OCI-LY1 (cell line): ENCODE measurements at regions not wholly inside any gene's neighbourhood (a gene's known extent, or its start where the extent isn't known, plus 50 kb on each side); places are given as distances from the start of the nearest gene placed in this dataset.

Source experiments
- H2AFZ ChIP-seq: fragments of 200-600 bp; sonication (generic), shearing (Covaris generic); 2 replicates; pipeline ENCODE4 v1.6.0; 2014; ENCODE audit warnings: antibody characterized with exemption, mild to moderate bottlenecking, low read length
- H3F3A ChIP-seq: fragments of 200-600 bp; sonication (generic), shearing (Covaris generic); 2 replicates; pipeline ENCODE4 v1.6.0; 2014; ENCODE audit warnings: mild to moderate bottlenecking, antibody characterized with exemption, low read length, moderate library complexity; ENCODE audit not compliant: insufficient read depth
- H3K27ac ChIP-seq: fragments of 200-600 bp; sonication (generic); 2 replicates; pipeline ENCODE4 v1.5.1; 2014; ENCODE audit warnings: low read length, mixed run types, mild to moderate bottlenecking, low read depth; ENCODE audit not compliant: poor library complexity, severe bottlenecking
- H3K27me3 ChIP-seq: fragments of 200-600 bp; sonication (generic); 2 replicates; pipeline ENCODE4 v1.6.0; 2014; ENCODE audit warnings: antibody characterized with exemption, mild to moderate bottlenecking, low read length, moderate library complexity; ENCODE audit not compliant: insufficient read depth
- H3K36me3 ChIP-seq: fragments of 200-600 bp; sonication (generic); 2 replicates; pipeline ENCODE4 v1.6.1; 2014; ENCODE audit warnings: mild to moderate bottlenecking, antibody characterized with exemption, low read length, moderate library complexity, mixed read lengths; ENCODE audit not compliant: insufficient read depth
- H3K4me1 ChIP-seq: fragments of 200-600 bp; sonication (generic); 2 replicates; pipeline ENCODE4 v1.5.1; 2014; ENCODE audit warnings: mild to moderate bottlenecking, low read length, moderate library complexity; ENCODE audit not compliant: insufficient read depth, severe bottlenecking
- H3K4me2 ChIP-seq: fragments of 200-600 bp; sonication (generic), shearing (Covaris generic); 2 replicates; pipeline ENCODE4 v1.6.1; 2014; ENCODE audit warnings: low read length
- H3K4me3 ChIP-seq: fragments of 200-600 bp; sonication (generic); 2 replicates; pipeline ENCODE4 v1.5.1; 2014; ENCODE audit warnings: low read length, low read depth, mild to moderate bottlenecking, mixed read lengths; ENCODE audit not compliant: poor library complexity, severe bottlenecking
- H3K79me2 ChIP-seq: fragments of 200-600 bp; shearing (Covaris generic); 2 replicates; pipeline ENCODE4 v1.6.1; 2016; ENCODE audit warnings: mixed run types, low read length, mixed read lengths; ENCODE audit not compliant: insufficient read depth
- H3K9ac ChIP-seq: fragments of 200-600 bp; sonication (generic), shearing (Covaris generic); 2 replicates; pipeline ENCODE4 v1.6.1; 2014; ENCODE audit warnings: mild to moderate bottlenecking, low read length, mixed read lengths
- H3K9me2 ChIP-seq: fragments of 200-600 bp; sonication (generic), shearing (Covaris generic); 2 replicates; pipeline ENCODE4 v1.6.1; 2014; ENCODE audit warnings: low read depth, mild to moderate bottlenecking, low read length, mixed read lengths
- H3K9me3 ChIP-seq: fragments of 200-600 bp; shearing (Covaris generic); 2 replicates; pipeline ENCODE4 v1.6.1; 2014; ENCODE audit warnings: low read length, mixed read lengths
- H4K20me1 ChIP-seq: fragments of 200-600 bp; sonication (generic), shearing (Covaris generic); 2 replicates; pipeline ENCODE4 v1.6.0; 2016; ENCODE audit warnings: mild to moderate bottlenecking, low read length; ENCODE audit not compliant: insufficient read depth
- CTCF ChIP-seq: fragments of 200-600 bp; sonication (generic), shearing (Covaris generic); IDR thresholded peaks from 2 replicates; pipeline ENCODE4 v1.5.1; 2017; ENCODE audit warnings: mild to moderate bottlenecking, antibody characterized with exemption, low read length, moderate library complexity, mixed read lengths
- EZH2 ChIP-seq: fragments of 200-600 bp; sonication (generic), shearing (Covaris generic); IDR thresholded peaks from 2 replicates; pipeline ENCODE4 v1.8.0; 2017; ENCODE audit warnings: borderline replicate concordance, mixed run types, mild to moderate bottlenecking, antibody characterized with exemption, low read length, moderate library complexity, mixed read lengths

DNA sequence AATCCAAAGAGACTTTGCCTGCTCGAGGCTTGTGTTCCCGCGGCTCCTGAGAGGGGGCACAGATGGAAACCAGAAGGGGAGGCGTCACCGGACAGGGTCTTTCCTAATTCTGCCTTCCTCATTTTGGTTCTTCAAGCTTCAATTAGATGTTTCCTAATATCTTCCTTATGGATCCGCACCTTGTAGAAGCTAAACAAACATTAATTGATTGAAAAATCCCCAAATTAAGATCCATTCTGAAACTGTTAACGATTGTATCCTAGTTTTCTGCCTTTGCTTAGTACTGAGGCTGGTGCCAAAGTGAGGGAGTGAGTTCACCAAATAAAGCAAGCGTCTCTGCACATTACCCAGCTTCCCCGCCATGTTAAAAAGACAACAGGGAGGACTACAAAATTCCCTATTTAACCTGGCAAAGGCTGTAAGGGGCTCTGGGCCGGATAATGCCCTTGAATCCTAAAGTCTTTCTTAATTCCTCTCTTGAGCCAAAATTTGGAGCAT lies 123.2 kb downstream of the GPX5 start:
- Histone ChIP-seq H3F3A (no peaks in the 10 kb centered on the region), H3K79me2 (no peaks in the 10 kb centered on the region), H3K4me1 (peaks cover 10% of the 10 kb centered on the region), H3K27ac (no peak overlapping the region), H3K9ac (peak overlapping the region; percentile 64), H3K27me3 (no peaks in the 10 kb centered on the region), H3K4me2 (peak overlapping the region; percentile 83), H2AFZ (peak overlapping the region; percentile 96; the same call in 1 of the 2 replicates), H3K9me2 (no peaks in the 10 kb centered on the region), H4K20me1 (no peaks in the 10 kb centered on the region), H3K4me3 (peak overlapping the region; percentile 74), H3K9me3 (no peaks in the 10 kb centered on the region), H3K36me3 (no peaks in the 10 kb centered on the region)
- TF ChIP-seq CTCF, result no peak
- no peak for TF ChIP-seq EZH2

GRCh38 chr6:28651161-28651560 lies 125.5 kb downstream of the GPX5 start:
- Histone ChIP-seq H3K9me2 (no peaks in the 10 kb centered on the region), H3K27me3 (no peaks in the 10 kb centered on the region), H3K36me3 (no peaks in the 10 kb centered on the region), H2AFZ (no peak overlapping the region), H3F3A (no peaks in the 10 kb centered on the region), H3K4me1 (peaks cover 10% of the 10 kb centered on the region), H3K9ac (no peak overlapping the region), H3K79me2 (no peaks in the 10 kb centered on the region), H3K4me2 (no peak overlapping the region), H3K9me3 (no peaks in the 10 kb centered on the region), H3K27ac (no peak overlapping the region), H3K4me3 (no peak overlapping the region), H4K20me1 (no peaks in the 10 kb centered on the region)
- TF ChIP-seq EZH2, result no peak
- TF ChIP-seq CTCF, result no peak

DNA sequence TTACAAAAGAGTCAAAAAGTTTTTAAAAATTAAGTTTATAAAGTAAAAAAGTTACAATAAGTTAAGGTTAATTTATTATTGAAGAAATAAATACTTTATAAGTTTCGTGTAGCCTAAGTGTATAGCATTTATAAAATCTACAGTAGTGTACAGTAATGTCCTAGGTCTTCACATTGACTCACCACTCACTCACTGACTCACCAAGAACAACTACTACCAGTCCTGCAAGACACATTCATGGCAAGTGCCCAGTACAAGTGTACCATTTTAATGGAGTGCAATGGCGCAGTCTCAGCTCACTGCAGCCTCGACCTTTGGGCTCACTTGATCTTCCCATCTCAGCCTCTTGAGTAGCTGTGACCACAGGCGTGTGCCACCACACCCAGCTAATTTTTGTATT lies 128.2 kb downstream of the GPX5 start:
- Histone ChIP-seq H2AFZ (no peak overlapping the region), H3F3A (no peaks in the 10 kb centered on the region), H3K4me1 (peaks cover 25% of the 10 kb centered on the region), H4K20me1 (no peaks in the 10 kb centered on the region), H3K36me3 (no peaks in the 10 kb centered on the region), H3K79me2 (no peaks in the 10 kb centered on the region), H3K9me3 (no peaks in the 10 kb centered on the region), H3K4me3 (no peak overlapping the region), H3K9ac (no peak overlapping the region), H3K27ac (no peak overlapping the region), H3K4me2 (no peak overlapping the region), H3K9me2 (no peaks in the 10 kb centered on the region), H3K27me3 (no peaks in the 10 kb centered on the region)
- TF ChIP-seq CTCF (no peak), EZH2 (no peak)
